ENCODE measurements at regions not wholly inside any gene's neighbourhood (a gene's known extent, or its start where the extent isn't known, plus 50 kb on each side); places are given as distances from the start of the nearest gene placed in this dataset.

DNA sequence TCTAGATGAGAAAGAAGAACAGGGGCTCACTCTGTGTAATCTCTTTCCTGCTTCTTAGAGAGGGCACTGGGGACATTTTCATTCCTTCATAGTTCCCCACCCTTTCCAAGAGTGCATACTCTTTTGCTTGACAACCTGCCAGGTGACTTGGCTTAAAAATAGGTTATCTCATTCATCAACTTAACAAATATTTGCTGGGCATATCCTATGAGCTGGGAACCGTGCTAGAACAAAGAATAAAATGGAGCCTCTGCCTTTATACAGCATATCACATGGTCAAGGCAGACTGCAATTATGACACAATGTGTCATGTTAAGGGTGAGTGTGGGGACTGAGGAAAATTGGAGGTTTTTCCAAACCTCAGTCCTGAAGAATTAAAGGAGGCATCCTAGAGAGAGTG is 209.8 kb upstream of the FOXA2 start:
- ATAC-seq (no peak), FAIRE-seq (no peak), DNase-seq (ENCODE audit: low read depth, low spot score) (no peak)
- CTCF ChIA-PET, result interaction anchor here (0.6 kb wide), 1 partner anchor 695 kb away, joined by 3 read pairs; no protein-coding TSS in a partner anchor
- SMC1A ChIA-PET (ENCODE audit: uncharacterized antibody, unreplicated experiment), result interaction anchor here (0.9 kb wide), 1 partner anchor 10 kb away, joined by 3 read pairs; no protein-coding TSS in a partner anchor
- POLR2A ChIA-PET, result no interaction called here
- 0% methylated on average over 1 of the region's 1 CpG for WGBS (ENCODE audit: insufficient coverage, insufficient replicate concordance, low lambda C conversion rate, missing lambda C conversion rate)
- no TSS peak for BruUV-seq (replicated peaks)
- RAD21 ChIA-PET (ENCODE audit: unreplicated experiment), result no interaction called here
- no peak for TF ChIP-seq HDAC6 (IDR thresholded peaks at IDR 0.05; ENCODE audit: unreplicated experiment)
- no peak for TF ChIP-seq GATAD2B (conservative IDR thresholded peaks at IDR 0.05; ENCODE audit: low read depth)
- no peak for TF ChIP-seq TCF12 (IDR thresholded peaks at IDR 0.05; ENCODE audit: low read depth, low read length)
- no peak for TF ChIP-seq ETV6 (conservative IDR thresholded peaks at IDR 0.05 in 1 of 2, IDR thresholded peaks at IDR 0.05 in 1 of 2; ENCODE audit: borderline replicate concordance in 1 of 2, low read depth in 1 of 2)
- TF ChIP-seq TBL1XR1 (IDR thresholded peaks at IDR 0.05; ENCODE audit: low read depth, low read length), result no peak
- TF ChIP-seq, protein P1, sequence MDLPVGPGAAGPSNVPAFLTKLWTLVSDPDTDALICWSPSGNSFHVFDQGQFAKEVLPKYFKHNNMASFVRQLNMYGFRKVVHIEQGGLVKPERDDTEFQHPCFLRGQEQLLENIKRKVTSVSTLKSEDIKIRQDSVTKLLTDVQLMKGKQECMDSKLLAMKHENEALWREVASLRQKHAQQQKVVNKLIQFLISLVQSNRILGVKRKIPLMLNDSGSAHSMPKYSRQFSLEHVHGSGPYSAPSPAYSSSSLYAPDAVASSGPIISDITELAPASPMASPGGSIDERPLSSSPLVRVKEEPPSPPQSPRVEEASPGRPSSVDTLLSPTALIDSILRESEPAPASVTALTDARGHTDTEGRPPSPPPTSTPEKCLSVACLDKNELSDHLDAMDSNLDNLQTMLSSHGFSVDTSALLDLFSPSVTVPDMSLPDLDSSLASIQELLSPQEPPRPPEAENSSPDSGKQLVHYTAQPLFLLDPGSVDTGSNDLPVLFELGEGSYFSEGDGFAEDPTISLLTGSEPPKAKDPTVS (IDR thresholded peaks at IDR 0.05; ENCODE audit: low read depth, low read length), result no peak
- H3K9ac ChIP-seq (ENCODE audit: control insufficient read depth, insufficient read depth, low read length), result no peak overlapping the region
- intact Hi-C loops (cut with micrococcal nuclease; ENCODE audit: unreplicated experiment), result no loop called here
- no peaks in the 10 kb centered on the region for H3K79me2 ChIP-seq (ENCODE audit: control insufficient read depth, insufficient read depth, low read length)
- no peaks in the 10 kb centered on the region for H4K20me1 ChIP-seq (ENCODE audit: control insufficient read depth, insufficient read depth)
- no peaks in the 10 kb centered on the region for H3K9me3 ChIP-seq (replicated peaks; ENCODE audit: control insufficient read depth, insufficient read depth, low read length)
- no peaks in the 10 kb centered on the region for H3K36me3 ChIP-seq (ENCODE audit: control insufficient read depth in 2 of 2, insufficient read depth in 2 of 2, low read length in 1 of 2)
- in situ Hi-C loops (cut with MboI), result no loop called here
- no peak overlapping the region for H2AFZ ChIP-seq (ENCODE audit: control insufficient read depth, low read depth, low read length)
- no peak overlapping the region for H3K4me3 ChIP-seq
- no peak overlapping the region for H3K27ac ChIP-seq (ENCODE audit: control insufficient read depth, insufficient read depth)
- no peaks in the 10 kb centered on the region for H3K27me3 ChIP-seq (replicated peaks in 1 of 2; ENCODE audit: control insufficient read depth in 2 of 2, insufficient read depth in 2 of 2, low read length in 1 of 2)
- no peaks in the 10 kb centered on the region for H3K4me1 ChIP-seq (ENCODE audit: control insufficient read depth, insufficient read depth, low read length)
- no peak overlapping the region for H3K4me2 ChIP-seq (ENCODE audit: control insufficient read depth, insufficient read depth)

DNA sequence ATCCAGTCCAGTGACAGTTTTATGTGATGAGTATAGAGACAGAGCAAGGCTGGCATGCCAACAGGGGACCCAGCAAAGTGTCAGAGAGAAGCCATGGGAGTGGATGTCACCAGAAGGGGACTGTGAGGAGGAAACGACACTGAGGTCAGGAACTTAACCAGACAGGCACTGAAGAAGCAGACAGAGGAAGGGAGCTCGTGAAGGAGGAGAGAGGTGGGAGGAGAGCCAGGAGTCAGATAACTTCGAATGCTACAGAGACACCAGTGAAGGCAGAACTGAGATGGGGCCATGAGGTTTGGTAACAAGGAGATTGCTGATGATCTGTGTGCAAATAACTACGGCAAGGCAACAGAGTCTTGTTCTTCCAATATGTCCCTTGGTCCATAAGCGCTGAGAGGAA is 211.1 kb upstream of the FOXA2 start:
- ChIA-PET CTCF (interaction anchor here (1.0 kb wide), 1 partner anchor 57 kb away, joined by 3 read pairs; no protein-coding TSS in a partner anchor), SMC1A (ENCODE audit: uncharacterized antibody, unreplicated experiment) (no interaction called here), POLR2A (no interaction called here), RAD21 (ENCODE audit: unreplicated experiment) (no interaction called here)
- H3K4me3 ChIP-seq, result no peak overlapping the region
- no peaks in the 10 kb centered on the region for H3K9me3 ChIP-seq (replicated peaks; ENCODE audit: control insufficient read depth, insufficient read depth, low read length)
- in situ Hi-C loops (cut with MboI), result no loop called here
- 37% methylated on average over 5 of the region's 5 CpGs for WGBS (ENCODE audit: insufficient coverage, insufficient replicate concordance, low lambda C conversion rate, missing lambda C conversion rate)
- no peaks in the 10 kb centered on the region for H3K36me3 ChIP-seq (ENCODE audit: control insufficient read depth in 2 of 2, insufficient read depth in 2 of 2, low read length in 1 of 2)
- no peak overlapping the region for H3K27ac ChIP-seq (ENCODE audit: control insufficient read depth, insufficient read depth)
- H3K4me1 ChIP-seq (ENCODE audit: control insufficient read depth, insufficient read depth, low read length), result no peaks in the 10 kb centered on the region
- ATAC-seq (no peak), FAIRE-seq (no peak), DNase-seq (ENCODE audit: low read depth, low spot score) (no peak)
- no peaks in the 10 kb centered on the region for H3K79me2 ChIP-seq (ENCODE audit: control insufficient read depth, insufficient read depth, low read length)
- no peak overlapping the region for H3K9ac ChIP-seq (ENCODE audit: control insufficient read depth, insufficient read depth, low read length)
- no peak for TF ChIP-seq BHLHE40 (IDR thresholded peaks at IDR 0.05; ENCODE audit: borderline replicate concordance in 1 of 2, low read depth in 2 of 2, low read length in 1 of 2)
- intact Hi-C loops (cut with micrococcal nuclease; ENCODE audit: unreplicated experiment), result no loop called here
- no TSS peak for BruUV-seq (replicated peaks)
- H4K20me1 ChIP-seq (ENCODE audit: control insufficient read depth, insufficient read depth), result no peaks in the 10 kb centered on the region
- H3K4me2 ChIP-seq (ENCODE audit: control insufficient read depth, insufficient read depth), result no peak overlapping the region
- H2AFZ ChIP-seq (ENCODE audit: control insufficient read depth, low read depth, low read length), result no peak overlapping the region
- H3K27me3 ChIP-seq (replicated peaks in 1 of 2; ENCODE audit: control insufficient read depth in 2 of 2, insufficient read depth in 2 of 2, low read length in 1 of 2), result no peaks in the 10 kb centered on the region

Measured in GM12878 (cell line).